ENCODE measurements at regions not wholly inside any gene's neighbourhood (a gene's known extent, or its start where the extent isn't known, plus 50 kb on each side); places are given as distances from the start of the nearest gene placed in this dataset.

GRCh38 chr3:5977331-5977730 is 789.8 kb downstream of the EDEM1 start:
- intact Hi-C loops (cut with micrococcal nuclease; ENCODE audit: unreplicated experiment): no loop called here
- Mint-ChIP-seq H3K4me1 (ENCODE audit: low read depth, unreplicated experiment) (no peaks in the 10 kb centered on the region), H3K4me3 (ENCODE audit: low read depth, unreplicated experiment) (no peak overlapping the region), H3K36me3 (ENCODE audit: insufficient read depth, unreplicated experiment) (no peaks in the 10 kb centered on the region), H3K27ac (ENCODE audit: unreplicated experiment) (no peak overlapping the region), H3K27me3 (ENCODE audit: unreplicated experiment) (no peaks in the 10 kb centered on the region), H3K9me3 (ENCODE audit: low read depth, unreplicated experiment) (peaks cover 10% of the 10 kb centered on the region)
- CTCF ChIA-PET: interaction anchor here (1.0 kb wide), 1 partner anchor 17 kb away, joined by 5 read pairs; no protein-coding TSS in a partner anchor
- TF ChIP-seq, protein P1, sequence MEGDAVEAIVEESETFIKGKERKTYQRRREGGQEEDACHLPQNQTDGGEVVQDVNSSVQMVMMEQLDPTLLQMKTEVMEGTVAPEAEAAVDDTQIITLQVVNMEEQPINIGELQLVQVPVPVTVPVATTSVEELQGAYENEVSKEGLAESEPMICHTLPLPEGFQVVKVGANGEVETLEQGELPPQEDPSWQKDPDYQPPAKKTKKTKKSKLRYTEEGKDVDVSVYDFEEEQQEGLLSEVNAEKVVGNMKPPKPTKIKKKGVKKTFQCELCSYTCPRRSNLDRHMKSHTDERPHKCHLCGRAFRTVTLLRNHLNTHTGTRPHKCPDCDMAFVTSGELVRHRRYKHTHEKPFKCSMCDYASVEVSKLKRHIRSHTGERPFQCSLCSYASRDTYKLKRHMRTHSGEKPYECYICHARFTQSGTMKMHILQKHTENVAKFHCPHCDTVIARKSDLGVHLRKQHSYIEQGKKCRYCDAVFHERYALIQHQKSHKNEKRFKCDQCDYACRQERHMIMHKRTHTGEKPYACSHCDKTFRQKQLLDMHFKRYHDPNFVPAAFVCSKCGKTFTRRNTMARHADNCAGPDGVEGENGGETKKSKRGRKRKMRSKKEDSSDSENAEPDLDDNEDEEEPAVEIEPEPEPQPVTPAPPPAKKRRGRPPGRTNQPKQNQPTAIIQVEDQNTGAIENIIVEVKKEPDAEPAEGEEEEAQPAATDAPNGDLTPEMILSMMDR (IDR thresholded peaks at IDR 0.05; ENCODE audit: unreplicated experiment): no peak
- BruUV-seq (replicated peaks): no TSS peak
- DNase-seq: no peak

DNA sequence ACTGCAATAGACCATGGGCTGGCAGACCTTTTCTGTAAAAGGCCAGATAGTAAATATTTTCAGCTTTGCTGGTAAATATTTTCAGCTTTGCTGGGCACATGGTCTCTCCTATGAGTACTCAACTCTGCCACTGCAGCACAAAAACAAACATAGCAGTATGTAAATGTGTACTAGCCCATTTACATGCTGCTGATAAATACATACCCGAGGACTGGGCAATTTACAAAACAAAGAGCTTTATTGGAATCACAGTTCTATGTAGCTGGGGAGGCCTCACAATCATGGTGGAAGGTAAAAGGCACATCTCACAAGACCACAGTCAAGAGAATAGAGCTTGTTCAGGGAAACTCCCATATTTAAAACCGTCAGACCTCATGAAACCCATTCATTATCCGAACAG is 793.0 kb downstream of the EDEM1 start:
- H3K4me3 Mint-ChIP-seq (ENCODE audit: low read depth, unreplicated experiment): no peak overlapping the region
- H3K36me3 Mint-ChIP-seq (ENCODE audit: insufficient read depth, unreplicated experiment): no peaks in the 10 kb centered on the region
- DNase-seq: no peak
- BruUV-seq (replicated peaks): no TSS peak
- no peak overlapping the region for H3K27ac Mint-ChIP-seq (ENCODE audit: unreplicated experiment)
- intact Hi-C loops (cut with micrococcal nuclease; ENCODE audit: unreplicated experiment): no loop called here
- H3K9me3 Mint-ChIP-seq (ENCODE audit: low read depth, unreplicated experiment): peaks cover 9% of the 10 kb centered on the region
- CTCF ChIA-PET: no interaction called here
- TF ChIP-seq, protein P1 (IDR thresholded peaks at IDR 0.05; ENCODE audit: unreplicated experiment): no peak
- H3K4me1 Mint-ChIP-seq (ENCODE audit: low read depth, unreplicated experiment): no peaks in the 10 kb centered on the region
- no peaks in the 10 kb centered on the region for H3K27me3 Mint-ChIP-seq (ENCODE audit: unreplicated experiment)

DNA sequence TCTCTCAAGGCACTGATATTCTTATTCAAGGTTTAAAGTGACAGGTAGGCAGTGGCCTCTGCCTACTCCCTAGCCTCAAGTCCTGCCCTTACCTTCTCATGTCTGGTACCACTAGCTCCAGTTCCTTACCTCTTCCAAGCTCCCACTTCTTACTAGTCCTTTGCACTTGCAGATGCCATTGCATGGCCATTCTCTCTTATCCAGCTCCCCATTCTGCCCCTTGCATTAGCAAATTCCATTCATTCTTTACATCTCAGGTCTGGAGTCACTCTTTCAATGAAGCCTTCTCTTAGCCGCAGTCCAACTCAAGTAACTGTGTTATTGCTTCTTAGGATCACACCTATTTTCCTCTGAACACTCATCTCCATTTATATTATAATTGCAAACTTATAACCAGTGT is 807.1 kb downstream of the EDEM1 start:
- H3K27me3 Mint-ChIP-seq (ENCODE audit: unreplicated experiment): no peaks in the 10 kb centered on the region
- no peaks in the 10 kb centered on the region for H3K36me3 Mint-ChIP-seq (ENCODE audit: insufficient read depth, unreplicated experiment)
- CTCF ChIA-PET: interaction anchor here (1.1 kb wide), 1 partner anchor 17 kb away, joined by 5 read pairs; no protein-coding TSS in a partner anchor
- no peak overlapping the region for H3K4me3 Mint-ChIP-seq (ENCODE audit: low read depth, unreplicated experiment)
- no peaks in the 10 kb centered on the region for H3K4me1 Mint-ChIP-seq (ENCODE audit: low read depth, unreplicated experiment)
- TF ChIP-seq, protein P1 (IDR thresholded peaks at IDR 0.05; ENCODE audit: unreplicated experiment): no peak
- no peak for DNase-seq
- H3K27ac Mint-ChIP-seq (ENCODE audit: unreplicated experiment): no peak overlapping the region
- intact Hi-C loops (cut with micrococcal nuclease; ENCODE audit: unreplicated experiment): no loop called here
- BruUV-seq (replicated peaks): no TSS peak
- peaks cover 15% of the 10 kb centered on the region for H3K9me3 Mint-ChIP-seq (ENCODE audit: low read depth, unreplicated experiment)

DNA sequence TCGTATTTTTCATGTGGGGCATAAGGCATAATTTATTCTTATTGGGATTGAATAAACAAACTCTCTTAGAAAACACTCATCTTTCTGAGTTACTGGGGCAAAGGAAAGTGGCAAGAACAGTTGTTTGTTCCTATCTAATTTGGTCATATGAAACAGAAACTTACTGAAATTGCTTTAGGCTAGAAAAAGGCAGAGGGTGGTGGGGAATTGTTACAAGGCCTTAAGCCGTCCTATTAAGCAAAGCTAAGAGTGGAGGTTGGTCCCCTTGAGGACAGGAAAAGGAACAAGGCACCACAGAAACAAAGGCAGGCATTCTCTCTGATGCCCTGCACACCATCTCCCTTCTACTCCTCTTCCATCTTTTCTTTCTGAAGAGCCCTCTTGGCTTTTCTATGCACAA is 830.9 kb downstream of the EDEM1 start:
- no peaks in the 10 kb centered on the region for H3K9me3 Mint-ChIP-seq (ENCODE audit: low read depth, unreplicated experiment)
- H3K4me1 Mint-ChIP-seq (ENCODE audit: low read depth, unreplicated experiment): no peaks in the 10 kb centered on the region
- no peak for DNase-seq
- BruUV-seq (replicated peaks): no TSS peak
- no peaks in the 10 kb centered on the region for H3K27me3 Mint-ChIP-seq (ENCODE audit: unreplicated experiment)
- TF ChIP-seq, protein P1 (IDR thresholded peaks at IDR 0.05; ENCODE audit: unreplicated experiment): no peak
- H3K36me3 Mint-ChIP-seq (ENCODE audit: insufficient read depth, unreplicated experiment): no peaks in the 10 kb centered on the region
- intact Hi-C loops (cut with micrococcal nuclease; ENCODE audit: unreplicated experiment): no loop called here
- CTCF ChIA-PET: no interaction called here
- H3K4me3 Mint-ChIP-seq (ENCODE audit: low read depth, unreplicated experiment): no peak overlapping the region
- H3K27ac Mint-ChIP-seq (ENCODE audit: unreplicated experiment): no peak overlapping the region

Measured in Calu3 (cell line).